HEK293T (cell line): ENCODE measurements at regions not wholly inside any gene's neighbourhood (a gene's known extent, or its start where the extent isn't known, plus 50 kb on each side); places are given as distances from the start of the nearest gene placed in this dataset.

Source experiments
- CTCF ChIA-PET: fragments of 350-600 bp; formaldehyde crosslinking; extraction: SDS; loops from one replicate; lab custom pipeline; 2021; ENCODE audit warnings: antibody characterized with exemption, inconsistent platforms; lab: Yijun Ruan, JAX
- POLR2A ChIA-PET: fragments of 350-600 bp; formaldehyde crosslinking; extraction: SDS; loops from one replicate; lab custom pipeline; 2020; ENCODE audit warnings: antibody characterized with exemption, inconsistent platforms; lab: Yijun Ruan, JAX
- DNase-seq: peaks from one replicate; pipeline ENCODE4 v3.0.0; 2012; ENCODE audit warnings: mixed read lengths; ENCODE audit errors: extremely low spot score
- ARNT ChIP-seq: fragments of 450-650 bp; IDR thresholded peaks from 2 replicates; pipeline ENCODE4 v1.6.1; 2017; ENCODE audit warnings: mild to moderate bottlenecking
- BHLHE40 ChIP-seq: fragments of 450-650 bp; IDR thresholded peaks from 2 replicates; pipeline ENCODE4 v1.6.1; 2016; ENCODE audit warnings: mild to moderate bottlenecking, moderate library complexity, borderline replicate concordance
- CTBP1 ChIP-seq: fragments of 450-650 bp; IDR thresholded peaks from 2 replicates; pipeline ENCODE4 v1.6.1; 2016; ENCODE audit warnings: borderline replicate concordance
- ELF4 ChIP-seq: fragments of 450-650 bp; IDR thresholded peaks from 2 replicates; pipeline ENCODE4 v1.6.1; 2017; ENCODE audit warnings: antibody characterized with exemption
- FOXA1 ChIP-seq: fragments of 450-650 bp; IDR thresholded peaks from 2 replicates; pipeline ENCODE4 v1.6.1; 2016; ENCODE audit warnings: mild to moderate bottlenecking
- FOXK2 ChIP-seq: fragments of 450-650 bp; IDR thresholded peaks from 2 replicates; pipeline ENCODE4 v1.6.1; 2016; ENCODE audit warnings: mild to moderate bottlenecking
- FOXM1 ChIP-seq: fragments of 450-650 bp; IDR thresholded peaks from 2 replicates; pipeline ENCODE4 v1.6.1; 2017; ENCODE audit warnings: mild to moderate bottlenecking, borderline replicate concordance
- HDGF ChIP-seq: fragments of 450-650 bp; IDR thresholded peaks from 2 replicates; pipeline ENCODE4 v1.6.1; 2017; ENCODE audit warnings: antibody characterized with exemption, borderline replicate concordance
- L3MBTL2 ChIP-seq: fragments of 450-650 bp; conservative IDR thresholded peaks from 2 replicates; pipeline ENCODE4 v1.6.1; 2016; ENCODE audit warnings: mild to moderate bottlenecking
- LEF1 ChIP-seq: fragments of 450-650 bp; IDR thresholded peaks from 2 replicates; pipeline ENCODE4 v1.6.1; 2017; ENCODE audit warnings: mild to moderate bottlenecking, borderline replicate concordance
- NFRKB ChIP-seq: fragments of 450-650 bp; IDR thresholded peaks from 2 replicates; pipeline ENCODE4 v1.6.1; 2016; ENCODE audit warnings: mild to moderate bottlenecking, moderate library complexity
- PKNOX1 ChIP-seq: fragments of 450-650 bp; IDR thresholded peaks from 2 replicates; pipeline ENCODE4 v1.6.1; 2016
- SP1 ChIP-seq: fragments of 450-650 bp; IDR thresholded peaks from 2 replicates; pipeline ENCODE4 v1.6.1; 2017
- SUZ12 ChIP-seq: fragments of 450-650 bp; IDR thresholded peaks from 2 replicates; pipeline ENCODE4 v1.6.1; 2016; ENCODE audit warnings: mild to moderate bottlenecking
- TARDBP ChIP-seq: fragments of 450-650 bp; IDR thresholded peaks from 2 replicates; pipeline ENCODE4 v1.6.1; 2016
- ZNF384 ChIP-seq: fragments of 450-650 bp; IDR thresholded peaks from 2 replicates; pipeline ENCODE4 v1.6.1; 2016

GRCh38 chr1:105399716-105400115, 1650.0 kb downstream of the AMY1C start:
- TF ChIP-seq NFRKB = no peak
- no peak for TF ChIP-seq ZNF384
- TF ChIP-seq FOXA1 = no peak
- TF ChIP-seq TARDBP = no peak
- no peak for TF ChIP-seq FOXK2
- TF ChIP-seq BHLHE40 = no peak
- no peak for TF ChIP-seq SP1
- no peak for TF ChIP-seq FOXM1
- TF ChIP-seq CTBP1 = no peak
- TF ChIP-seq ELF4 = no peak
- TF ChIP-seq ARNT = no peak
- no peak for TF ChIP-seq HDGF
- TF ChIP-seq SUZ12 = no peak
- TF ChIP-seq L3MBTL2 = no peak
- TF ChIP-seq LEF1 = no peak
- no peak for TF ChIP-seq PKNOX1
- no peak for DNase-seq
- CTCF ChIA-PET = no interaction called here
- POLR2A ChIA-PET = no interaction called here

- CTCF ChIA-PET = no interaction called here
- POLR2A ChIA-PET = no interaction called here
- DNase-seq = no peak
- TF ChIP-seq SUZ12 = no peak
- no peak for TF ChIP-seq L3MBTL2
- no peak for TF ChIP-seq SP1
- no peak for TF ChIP-seq TARDBP
- no peak for TF ChIP-seq FOXM1
- TF ChIP-seq ELF4 = no peak
- no peak for TF ChIP-seq PKNOX1
- TF ChIP-seq ZNF384 = no peak
- TF ChIP-seq NFRKB = no peak
- no peak for TF ChIP-seq ARNT
- TF ChIP-seq BHLHE40 = no peak
- no peak for TF ChIP-seq LEF1
- TF ChIP-seq HDGF = no peak
- no peak for TF ChIP-seq CTBP1
- no peak for TF ChIP-seq FOXK2
Observed at GRCh38 chr1:105416261-105416660, 1640.2 kb upstream of the PRMT6 start.

GRCh38 chr1:105419030-105419429, 1637.4 kb upstream of the PRMT6 start:
- ChIA-PET POLR2A (no interaction called here), CTCF (no interaction called here)
- TF ChIP-seq LEF1 (no peak), ARNT (no peak), SP1 (no peak), FOXK2 (no peak), ZNF384 (no peak), L3MBTL2 (no peak)
- DNase-seq = no peak

- no peak for TF ChIP-seq HDGF
- TF ChIP-seq FOXK2 = no peak
- no peak for TF ChIP-seq LEF1
- ChIA-PET CTCF (no interaction called here), POLR2A (no interaction called here)
- no peak for DNase-seq
Observed at GRCh38 chr1:105427543-105427942, 1628.9 kb upstream of the PRMT6 start.

DNA sequence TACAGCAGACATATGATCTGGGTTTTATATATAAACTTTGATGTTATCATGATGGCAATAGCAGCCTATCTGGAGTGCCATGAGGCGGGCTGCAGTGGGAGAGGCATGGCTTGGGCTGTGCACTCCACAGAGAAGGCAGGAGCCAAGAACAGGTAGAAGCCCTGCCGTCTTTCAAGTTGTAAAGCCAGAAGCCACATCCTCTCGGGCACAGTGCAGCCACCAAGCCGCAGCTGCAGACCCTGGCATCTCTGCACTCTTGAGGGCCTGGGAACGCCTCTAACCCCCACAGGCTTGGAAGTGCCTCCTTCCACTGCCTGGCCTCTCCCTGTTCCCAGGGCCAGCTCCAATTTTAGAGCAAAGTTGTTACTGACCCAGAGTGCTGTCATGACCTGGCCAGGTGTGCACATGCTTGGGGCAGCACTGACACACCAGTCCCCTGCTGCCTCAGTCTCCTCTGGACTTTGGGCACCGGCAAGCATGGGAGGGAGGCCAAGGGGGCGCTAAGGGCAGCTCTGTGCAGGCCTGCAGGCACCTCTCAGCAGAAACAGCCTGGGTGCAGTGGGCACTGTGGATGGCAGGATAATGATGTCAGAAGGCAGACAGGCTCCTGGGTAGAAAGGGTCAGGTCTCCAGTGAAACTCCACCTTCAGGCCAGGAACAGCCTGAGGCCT, 1619.8 kb upstream of the PRMT6 start:
- POLR2A ChIA-PET = no interaction called here
- CTCF ChIA-PET = no interaction called here
- no peak for TF ChIP-seq NFRKB
- no peak for TF ChIP-seq ELF4
- TF ChIP-seq LEF1 = no peak
- TF ChIP-seq FOXM1 = no peak
- no peak for TF ChIP-seq BHLHE40
- TF ChIP-seq SUZ12 = no peak
- no peak for TF ChIP-seq FOXK2
- no peak for TF ChIP-seq L3MBTL2
- TF ChIP-seq CTBP1 = no peak
- TF ChIP-seq ZNF384 = no peak
- no peak for TF ChIP-seq SP1
- TF ChIP-seq TARDBP = no peak
- no peak for TF ChIP-seq HDGF
- no peak for TF ChIP-seq PKNOX1
- no peak for TF ChIP-seq FOXA1
- TF ChIP-seq ARNT = no peak
- no peak for DNase-seq

DNA sequence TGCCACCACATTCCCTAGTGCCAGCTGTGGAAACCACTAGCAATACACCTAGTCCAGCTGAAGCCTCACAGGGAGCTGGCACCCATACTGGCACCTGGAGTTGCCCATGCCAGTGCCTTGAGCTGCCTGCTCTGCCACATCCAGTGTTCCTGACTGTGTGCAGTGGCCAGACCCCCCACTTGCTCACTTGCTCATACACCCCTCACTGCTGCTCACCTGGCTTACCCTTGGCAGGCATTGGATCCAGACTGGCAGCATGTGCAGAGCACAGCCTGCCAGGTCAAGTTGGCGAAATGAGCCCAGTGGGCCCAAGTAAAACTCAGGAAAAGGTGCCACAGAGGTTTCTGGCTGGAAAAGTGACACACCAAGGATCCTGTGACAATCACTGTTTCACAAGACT, 1618.6 kb upstream of the PRMT6 start:
- POLR2A ChIA-PET = no interaction called here
- no peak for DNase-seq
- CTCF ChIA-PET = no interaction called here
- no peak for TF ChIP-seq FOXM1
- TF ChIP-seq PKNOX1 = no peak
- TF ChIP-seq NFRKB = no peak
- no peak for TF ChIP-seq HDGF
- TF ChIP-seq SP1 = no peak
- no peak for TF ChIP-seq L3MBTL2
- no peak for TF ChIP-seq CTBP1
- TF ChIP-seq BHLHE40 = no peak
